H9 (cell line): ENCODE measurements at regions not wholly inside any gene's neighbourhood (a gene's known extent, or its start where the extent isn't known, plus 50 kb on each side); places are given as distances from the start of the nearest gene placed in this dataset.

Experiments used
- DNase-seq: peaks from one replicate; pipeline ENCODE4 v3.0.0-alpha.2; 2017
- H2AFZ ChIP-seq: one replicate; pipeline ENCODE4 v1.6.1; 2013; ENCODE audit warnings: mild to moderate bottlenecking, low read length, control low read depth, moderate library complexity
- H2AK5ac ChIP-seq: 2 replicates; pipeline ENCODE4 v1.6.1; 2013; ENCODE audit warnings: low read length, control low read depth, mixed read lengths; ENCODE audit not compliant: insufficient read length
- H2BK120ac ChIP-seq: one replicate; pipeline ENCODE4 v1.6.1; 2013; ENCODE audit warnings: low read depth, mild to moderate bottlenecking, low read length, control low read depth, inconsistent platforms; ENCODE audit not compliant: poor library complexity, severe bottlenecking
- H2BK12ac ChIP-seq: 2 replicates; pipeline ENCODE4 v1.6.1; 2013; ENCODE audit warnings: low read length, control low read depth, mixed read lengths, low read depth; ENCODE audit not compliant: insufficient read length
- H2BK15ac ChIP-seq: 2 replicates; pipeline ENCODE4 v1.6.1; 2013; ENCODE audit warnings: low read depth, low read length, control low read depth
- H2BK20ac ChIP-seq: one replicate; pipeline ENCODE4 v1.6.1; 2013; ENCODE audit warnings: low read depth, mild to moderate bottlenecking, low read length, control low read depth, inconsistent platforms; ENCODE audit not compliant: poor library complexity, severe bottlenecking
- H2BK5ac ChIP-seq: 2 replicates; pipeline ENCODE4 v1.6.1; 2013; ENCODE audit warnings: low read length, control low read depth, mixed read lengths; ENCODE audit not compliant: insufficient read length
- H3K14ac ChIP-seq: 2 replicates; pipeline ENCODE4 v1.6.1; 2013; ENCODE audit warnings: low read length, control low read depth; ENCODE audit not compliant: insufficient read depth
- H3K18ac ChIP-seq: 2 replicates; pipeline ENCODE4 v1.6.1; 2013; ENCODE audit warnings: low read depth, mild to moderate bottlenecking, mixed read lengths, low read length, control low read depth; ENCODE audit not compliant: insufficient read length
- H3K23ac ChIP-seq: 2 replicates; pipeline ENCODE4 v1.6.1; 2013; ENCODE audit warnings: low read length, control low read depth, mixed read lengths, low read depth; ENCODE audit not compliant: insufficient read length
- H3K23me2 ChIP-seq: 2 replicates; pipeline ENCODE4 v1.6.1; 2013; ENCODE audit warnings: low read depth, mild to moderate bottlenecking, mixed read lengths, low read length, control low read depth; ENCODE audit not compliant: insufficient read length, poor library complexity, severe bottlenecking
- H3K27ac ChIP-seq: 2 replicates; pipeline ENCODE4 v1.5.1; 2013; ENCODE audit warnings: low read length, control low read depth, mixed read lengths, low read depth; ENCODE audit not compliant: insufficient read length
- H3K27me3 ChIP-seq: 2 replicates; pipeline ENCODE4 v1.6.1; 2013; ENCODE audit warnings: low read length, control low read depth, inconsistent platforms; ENCODE audit not compliant: insufficient read depth
- H3K4ac ChIP-seq: 2 replicates; pipeline ENCODE4 v1.6.1; 2013; ENCODE audit warnings: low read depth, mild to moderate bottlenecking, control low read depth, inconsistent platforms, low read length, moderate library complexity
- H3K4me1 ChIP-seq: 2 replicates; pipeline ENCODE4 v1.6.1; 2013; ENCODE audit warnings: low read length, control low read depth, inconsistent platforms; ENCODE audit not compliant: insufficient read depth
- H3K4me2 ChIP-seq: 2 replicates; pipeline ENCODE4 v1.6.1; 2013; ENCODE audit warnings: low read length, control low read depth, mixed read lengths; ENCODE audit not compliant: insufficient read length, insufficient read depth
- H3K56ac ChIP-seq: 2 replicates; pipeline ENCODE4 v1.6.1; 2013; ENCODE audit warnings: low read depth, mild to moderate bottlenecking, mixed read lengths, low read length, control low read depth; ENCODE audit not compliant: insufficient read length
- H3K79me1 ChIP-seq: 2 replicates; pipeline ENCODE4 v1.6.1; 2013; ENCODE audit warnings: low read depth, mild to moderate bottlenecking, moderate library complexity, low read length, control low read depth, inconsistent platforms; ENCODE audit not compliant: insufficient read depth, poor library complexity, severe bottlenecking
- H3K79me2 ChIP-seq: 2 replicates; pipeline ENCODE4 v1.6.1; 2013; ENCODE audit warnings: low read length, control low read depth, inconsistent platforms; ENCODE audit not compliant: insufficient read depth
- H3K9ac ChIP-seq: 2 replicates; pipeline ENCODE4 v1.6.1; 2013; ENCODE audit warnings: low read length, control low read depth, mixed read lengths; ENCODE audit not compliant: insufficient read length; ENCODE audit errors: extremely low read depth
- H3K9me3 ChIP-seq: one replicate; pipeline ENCODE4 v1.6.1; 2013; ENCODE audit warnings: low read depth, low read length, inconsistent platforms; ENCODE audit not compliant: control insufficient read depth
- H3T11ph ChIP-seq: one replicate; pipeline ENCODE4 v1.6.1; 2013; ENCODE audit warnings: mild to moderate bottlenecking, low read length, control low read depth, inconsistent platforms
- H4K20me1 ChIP-seq: one replicate; pipeline ENCODE4 v1.6.1; 2013; ENCODE audit not compliant: control insufficient read depth, insufficient read length, insufficient read depth
- H4K5ac ChIP-seq: 2 replicates; pipeline ENCODE4 v1.6.1; 2013; ENCODE audit warnings: low read depth, mild to moderate bottlenecking, mixed read lengths, low read length, control low read depth; ENCODE audit not compliant: insufficient read length
- H4K8ac ChIP-seq: replicated peaks from 2 replicates; pipeline ENCODE4 v1.6.1; 2013; ENCODE audit warnings: low read length, control low read depth, mixed read lengths, low read depth; ENCODE audit not compliant: insufficient read length
- H4K91ac ChIP-seq: 2 replicates; pipeline ENCODE4 v1.6.1; 2013; ENCODE audit warnings: low read depth, mild to moderate bottlenecking, moderate library complexity, mixed read lengths, low read length, control low read depth; ENCODE audit not compliant: insufficient read length
- H3K27ac Mint-ChIP-seq, 3 experiments: 2 replicates in 2 of 3; 3 replicates in 1 of 3; pipeline ENCODE4 v1.8.0; 2020 to 2021; ENCODE audit warnings: mixed read lengths in 3 of 3, mild to moderate bottlenecking in 1 of 3, moderate library complexity in 1 of 3
- H3K27me3 Mint-ChIP-seq: 2 replicates; pipeline ENCODE4 v1.8.0; 2021; ENCODE audit warnings: low read depth, mild to moderate bottlenecking, moderate library complexity, mixed read lengths
- H3K36me3 Mint-ChIP-seq, 3 experiments: 2 replicates in 2 of 3; 3 replicates in 1 of 3; pipeline ENCODE4 v1.8.0; 2020 to 2021; ENCODE audit warnings: low read depth in 3 of 3, mixed read lengths in 3 of 3; ENCODE audit not compliant: insufficient read depth in 1 of 3
- H3K4me1 Mint-ChIP-seq, 2 experiments: 2 replicates each; pipeline ENCODE4 v1.8.0; 2020; ENCODE audit warnings: mixed read lengths in 2 of 2
- H3K4me3 Mint-ChIP-seq, 2 experiments: 2 replicates in 1 of 2; 3 replicates in 1 of 2; pipeline ENCODE4 v1.8.0; 2020 to 2021; ENCODE audit warnings: mild to moderate bottlenecking in 2 of 2, mixed read lengths in 2 of 2, moderate library complexity in 1 of 2
- H3K9me3 Mint-ChIP-seq, 2 experiments: 2 replicates in 1 of 2; 3 replicates in 1 of 2; pipeline ENCODE4 v1.8.0; 2020; ENCODE audit warnings: mild to moderate bottlenecking in 2 of 2, mixed read lengths in 2 of 2, moderate library complexity in 1 of 2
- WGBS: extraction: QIAGEN DNeasy Blood & Tissue Kit; methylation state at CpG from one replicate; pipeline ENCODE4 v1.1.7; 2013; ENCODE audit warnings: missing lambda C conversion rate, low lambda C conversion rate, mixed read lengths; ENCODE audit not compliant: insufficient read length; ENCODE audit errors: extremely low coverage; 5-methylcytosine and 5-hydroxymethylcytosine counted together
- TF ChIP-seq, protein P1 (sequence below): fragments of 200-600 bp; sonication (generic); conservative IDR thresholded peaks from 3 replicates; pipeline ENCODE4 v1.8.0; 2021; ENCODE audit warnings: antibody characterized with exemption, mild to moderate bottlenecking

DNA sequence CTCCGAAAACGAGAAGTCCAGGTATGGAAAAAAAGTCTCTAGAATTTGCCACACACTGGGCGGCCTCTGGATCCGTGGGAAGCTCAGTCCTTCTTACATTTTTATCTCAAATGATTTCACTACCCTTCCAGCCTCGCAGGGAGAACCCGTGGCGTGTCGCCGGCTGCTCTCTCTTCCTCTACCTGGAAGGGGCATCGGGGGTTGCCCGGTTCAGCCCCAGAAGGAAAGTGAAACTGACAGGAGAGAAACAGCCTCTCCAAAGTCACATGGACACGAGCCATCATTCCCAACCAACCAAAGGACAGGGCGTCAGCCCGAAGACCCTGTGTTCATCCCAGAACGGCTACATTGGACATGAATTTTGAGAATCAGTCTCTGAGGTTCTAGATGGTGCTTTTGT, 182.5 kb downstream of the ADSS2 start:
- H3K18ac ChIP-seq = no peak overlapping the region
- no peak overlapping the region for H2BK5ac ChIP-seq
- H3K9me3 Mint-ChIP-seq = peaks cover 2 to 7% of the 10 kb centered on the region in 2 experiments; a peak in 3 of 5 replicates
- no peak overlapping the region for H2BK120ac ChIP-seq
- H3K23ac ChIP-seq = no peak overlapping the region
- no peak overlapping the region for H3K27ac Mint-ChIP-seq
- peaks cover 0 to 9% (median 2%) of the 10 kb centered on the region in 3 experiments; a peak in 2 of 7 replicates for H3K36me3 Mint-ChIP-seq
- no peak for DNase-seq
- H4K91ac ChIP-seq = no peak overlapping the region
- no peak overlapping the region for H3K56ac ChIP-seq
- WGBS = no CpG with 5 or more reads among the region's 15 CpGs
- no peaks in the 10 kb centered on the region for H3K27me3 Mint-ChIP-seq
- H2AFZ ChIP-seq = no peak overlapping the region
- no peak overlapping the region for H4K8ac ChIP-seq
- no peak overlapping the region for H3K27ac ChIP-seq
- TF ChIP-seq, protein P1, sequence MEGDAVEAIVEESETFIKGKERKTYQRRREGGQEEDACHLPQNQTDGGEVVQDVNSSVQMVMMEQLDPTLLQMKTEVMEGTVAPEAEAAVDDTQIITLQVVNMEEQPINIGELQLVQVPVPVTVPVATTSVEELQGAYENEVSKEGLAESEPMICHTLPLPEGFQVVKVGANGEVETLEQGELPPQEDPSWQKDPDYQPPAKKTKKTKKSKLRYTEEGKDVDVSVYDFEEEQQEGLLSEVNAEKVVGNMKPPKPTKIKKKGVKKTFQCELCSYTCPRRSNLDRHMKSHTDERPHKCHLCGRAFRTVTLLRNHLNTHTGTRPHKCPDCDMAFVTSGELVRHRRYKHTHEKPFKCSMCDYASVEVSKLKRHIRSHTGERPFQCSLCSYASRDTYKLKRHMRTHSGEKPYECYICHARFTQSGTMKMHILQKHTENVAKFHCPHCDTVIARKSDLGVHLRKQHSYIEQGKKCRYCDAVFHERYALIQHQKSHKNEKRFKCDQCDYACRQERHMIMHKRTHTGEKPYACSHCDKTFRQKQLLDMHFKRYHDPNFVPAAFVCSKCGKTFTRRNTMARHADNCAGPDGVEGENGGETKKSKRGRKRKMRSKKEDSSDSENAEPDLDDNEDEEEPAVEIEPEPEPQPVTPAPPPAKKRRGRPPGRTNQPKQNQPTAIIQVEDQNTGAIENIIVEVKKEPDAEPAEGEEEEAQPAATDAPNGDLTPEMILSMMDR = no peak
- no peaks in the 10 kb centered on the region for H3K79me2 ChIP-seq
- no peaks in the 10 kb centered on the region for H3K27me3 ChIP-seq
- H3K4me3 Mint-ChIP-seq = no peak overlapping the region
- no peak overlapping the region for H3K4ac ChIP-seq
- no peaks in the 10 kb centered on the region for H3K9me3 ChIP-seq
- H2BK20ac ChIP-seq = no peak overlapping the region
- peaks cover 6 to 9% of the 10 kb centered on the region in 2 experiments for H3K4me1 Mint-ChIP-seq
- no peak overlapping the region for H2BK15ac ChIP-seq
- no peak overlapping the region for H3K9ac ChIP-seq
- no peak overlapping the region for H2AK5ac ChIP-seq
- H3K14ac ChIP-seq = no peak overlapping the region
- H3K79me1 ChIP-seq = no peaks in the 10 kb centered on the region
- H3K23me2 ChIP-seq = no peaks in the 10 kb centered on the region
- H3K4me1 ChIP-seq = no peaks in the 10 kb centered on the region
- no peak overlapping the region for H4K5ac ChIP-seq
- H3K4me2 ChIP-seq = no peak overlapping the region
- H3T11ph ChIP-seq = no peak overlapping the region
- H2BK12ac ChIP-seq = no peak overlapping the region
- H4K20me1 ChIP-seq = no peaks in the 10 kb centered on the region
